Smooth muscle cell (in vitro differentiated cells): ENCODE measurements at regions not wholly inside any gene's neighbourhood (a gene's known extent, or its start where the extent isn't known, plus 50 kb on each side); places are given as distances from the start of the nearest gene placed in this dataset.

Experiments
- DNase-seq: peaks from one replicate; lab custom pipeline; 2025; ENCODE audit not compliant: unreplicated experiment; lab: John Stamatoyannopoulos, UW
- H2AFZ ChIP-seq: fragments of 200-600 bp; sonication (generic); 2 replicates; pipeline ENCODE4 v1.6.0; 2016; ENCODE audit warnings: antibody characterized with exemption, low read depth, mild to moderate bottlenecking
- H3F3A ChIP-seq: fragments of 200-600 bp; sonication (generic); 2 replicates; pipeline ENCODE4 v1.6.0; 2017; ENCODE audit warnings: antibody characterized with exemption, low read depth
- H3K27ac ChIP-seq: fragments of 200-600 bp; sonication (generic); 2 replicates; pipeline ENCODE4 v1.5.1; 2016; ENCODE audit warnings: low read depth, mild to moderate bottlenecking
- H3K27me3 ChIP-seq: fragments of 200-600 bp; sonication (generic); 2 replicates; pipeline ENCODE4 v1.6.1; 2016; ENCODE audit warnings: low read depth, mild to moderate bottlenecking
- H3K36me3 ChIP-seq: fragments of 200-600 bp; sonication (generic); 2 replicates; pipeline ENCODE4 v1.5.1; 2016; ENCODE audit warnings: low read depth
- H3K4me1 ChIP-seq: fragments of 200-600 bp; sonication (generic); 2 replicates; pipeline ENCODE4 v1.5.1; 2016; ENCODE audit warnings: low read depth
- H3K4me2 ChIP-seq: fragments of 200-600 bp; sonication (generic); 2 replicates; pipeline ENCODE4 v1.6.0; 2016; ENCODE audit warnings: mild to moderate bottlenecking
- H3K4me3 ChIP-seq: fragments of 200-600 bp; sonication (generic); 2 replicates; pipeline ENCODE4 v1.5.1; 2016; ENCODE audit warnings: mild to moderate bottlenecking
- H3K79me2 ChIP-seq: fragments of 200-600 bp; sonication (generic); 2 replicates; pipeline ENCODE4 v1.6.0; 2016; ENCODE audit warnings: low read depth, mild to moderate bottlenecking
- H3K9ac ChIP-seq: fragments of 200-600 bp; sonication (generic); 2 replicates; pipeline ENCODE4 v1.6.0; 2016; ENCODE audit warnings: low read depth
- H3K9me3 ChIP-seq: fragments of 200-600 bp; sonication (generic); replicated peaks from 2 replicates; pipeline ENCODE4 v1.5.1; 2016; ENCODE audit warnings: low read depth
- H4K20me1 ChIP-seq: fragments of 200-600 bp; sonication (generic); 2 replicates; pipeline ENCODE4 v1.6.0; 2016; ENCODE audit warnings: low read depth
- WGBS: methylation state at CpG from one replicate; pipeline ENCODE4 v1.1.7; 2016; ENCODE audit warnings: low lambda C conversion rate; 5-methylcytosine and 5-hydroxymethylcytosine counted together
- TF ChIP-seq, protein P1 (sequence below): fragments of 200-600 bp; sonication (generic); IDR thresholded peaks from 2 replicates; pipeline ENCODE4 v1.5.1; 2017; ENCODE audit warnings: borderline replicate concordance, mild to moderate bottlenecking, antibody characterized with exemption; ENCODE audit not compliant: insufficient read depth, poor library complexity, severe bottlenecking

DNA sequence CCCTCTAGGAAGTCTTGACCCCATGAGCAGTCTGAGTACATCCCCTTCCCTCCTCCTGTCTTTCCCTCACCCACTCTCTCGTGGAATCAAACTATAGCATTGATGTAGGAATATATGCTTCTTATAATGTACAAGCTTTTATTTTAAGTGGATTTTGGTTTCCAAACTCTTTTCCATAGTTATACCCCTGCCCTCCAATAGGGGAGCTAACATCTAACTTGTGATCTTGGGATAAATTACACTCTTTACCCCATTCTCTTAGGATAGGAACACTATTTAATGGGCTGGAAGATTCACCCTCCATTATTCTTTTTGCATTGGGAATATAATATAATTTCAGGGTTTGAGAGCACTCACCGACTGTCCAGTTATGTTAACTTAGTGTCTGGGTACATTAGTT, 465.9 kb downstream of the GATA3 start:
- H3K79me2 ChIP-seq = no peaks in the 10 kb centered on the region
- H3K27me3 ChIP-seq = no peaks in the 10 kb centered on the region
- TF ChIP-seq, protein P1, sequence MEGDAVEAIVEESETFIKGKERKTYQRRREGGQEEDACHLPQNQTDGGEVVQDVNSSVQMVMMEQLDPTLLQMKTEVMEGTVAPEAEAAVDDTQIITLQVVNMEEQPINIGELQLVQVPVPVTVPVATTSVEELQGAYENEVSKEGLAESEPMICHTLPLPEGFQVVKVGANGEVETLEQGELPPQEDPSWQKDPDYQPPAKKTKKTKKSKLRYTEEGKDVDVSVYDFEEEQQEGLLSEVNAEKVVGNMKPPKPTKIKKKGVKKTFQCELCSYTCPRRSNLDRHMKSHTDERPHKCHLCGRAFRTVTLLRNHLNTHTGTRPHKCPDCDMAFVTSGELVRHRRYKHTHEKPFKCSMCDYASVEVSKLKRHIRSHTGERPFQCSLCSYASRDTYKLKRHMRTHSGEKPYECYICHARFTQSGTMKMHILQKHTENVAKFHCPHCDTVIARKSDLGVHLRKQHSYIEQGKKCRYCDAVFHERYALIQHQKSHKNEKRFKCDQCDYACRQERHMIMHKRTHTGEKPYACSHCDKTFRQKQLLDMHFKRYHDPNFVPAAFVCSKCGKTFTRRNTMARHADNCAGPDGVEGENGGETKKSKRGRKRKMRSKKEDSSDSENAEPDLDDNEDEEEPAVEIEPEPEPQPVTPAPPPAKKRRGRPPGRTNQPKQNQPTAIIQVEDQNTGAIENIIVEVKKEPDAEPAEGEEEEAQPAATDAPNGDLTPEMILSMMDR = peak; percentile 25
- H3K9me3 ChIP-seq = no peaks in the 10 kb centered on the region
- 47% methylated on average over 2 of the region's 2 CpGs for WGBS
- H3K4me3 ChIP-seq = no peak overlapping the region
- H3K27ac ChIP-seq = no peak overlapping the region
- no peaks in the 10 kb centered on the region for H3K36me3 ChIP-seq
- DNase-seq = no peak
- H3K4me1 ChIP-seq = peaks cover 5% of the 10 kb centered on the region
- no peak overlapping the region for H3K4me2 ChIP-seq
- H2AFZ ChIP-seq = no peak overlapping the region
- H4K20me1 ChIP-seq = no peaks in the 10 kb centered on the region
- no peaks in the 10 kb centered on the region for H3F3A ChIP-seq
- H3K9ac ChIP-seq = no peak overlapping the region

DNA sequence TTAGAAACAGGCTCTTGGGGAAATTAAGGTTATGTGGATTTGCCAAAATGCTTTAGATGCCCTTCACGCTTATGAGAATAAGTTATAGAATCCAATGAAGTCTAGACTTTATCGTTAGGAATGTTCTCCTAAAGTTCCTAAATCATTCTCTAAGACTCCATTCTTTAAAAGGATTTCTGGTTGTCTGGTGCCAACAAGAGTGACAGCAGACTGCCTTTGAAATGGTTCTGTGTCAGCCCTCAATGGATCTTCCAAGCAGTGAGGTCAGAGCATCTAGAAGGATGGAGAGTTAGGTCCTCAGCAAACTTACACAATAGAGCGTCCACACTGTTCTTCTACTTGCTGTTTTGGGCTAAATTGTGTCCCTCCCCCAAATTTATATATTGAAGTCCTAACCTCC, 473.3 kb downstream of the GATA3 start:
- no peak overlapping the region for H3K4me2 ChIP-seq
- peaks cover 19% of the 10 kb centered on the region for H3K27me3 ChIP-seq
- H2AFZ ChIP-seq = no peak overlapping the region
- no peaks in the 10 kb centered on the region for H4K20me1 ChIP-seq
- no peak overlapping the region for H3K9ac ChIP-seq
- WGBS = 96% methylated on average over 3 of the region's 3 CpGs
- H3K4me3 ChIP-seq = no peak overlapping the region
- no peaks in the 10 kb centered on the region for H3K9me3 ChIP-seq
- H3F3A ChIP-seq = no peaks in the 10 kb centered on the region
- TF ChIP-seq, protein P1 = no peak
- no peaks in the 10 kb centered on the region for H3K79me2 ChIP-seq
- H3K36me3 ChIP-seq = no peaks in the 10 kb centered on the region
- no peaks in the 10 kb centered on the region for H3K4me1 ChIP-seq
- no peak for DNase-seq
- no peak overlapping the region for H3K27ac ChIP-seq

- Histone ChIP-seq H3K27ac (no peak overlapping the region), H3F3A (no peaks in the 10 kb centered on the region), H2AFZ (no peak overlapping the region), H4K20me1 (no peaks in the 10 kb centered on the region), H3K4me2 (no peak overlapping the region), H3K9ac (no peak overlapping the region), H3K4me3 (no peak overlapping the region), H3K9me3 (no peaks in the 10 kb centered on the region), H3K4me1 (no peaks in the 10 kb centered on the region), H3K27me3 (peaks cover 38% of the 10 kb centered on the region), H3K79me2 (no peaks in the 10 kb centered on the region), H3K36me3 (no peaks in the 10 kb centered on the region)
- 88% methylated on average over 8 of the region's 8 CpGs for WGBS
- no peak for DNase-seq
- TF ChIP-seq, protein P1 = no peak
Observed at GRCh38 chr10:8531116-8531515, 476.6 kb downstream of the GATA3 start.

DNA sequence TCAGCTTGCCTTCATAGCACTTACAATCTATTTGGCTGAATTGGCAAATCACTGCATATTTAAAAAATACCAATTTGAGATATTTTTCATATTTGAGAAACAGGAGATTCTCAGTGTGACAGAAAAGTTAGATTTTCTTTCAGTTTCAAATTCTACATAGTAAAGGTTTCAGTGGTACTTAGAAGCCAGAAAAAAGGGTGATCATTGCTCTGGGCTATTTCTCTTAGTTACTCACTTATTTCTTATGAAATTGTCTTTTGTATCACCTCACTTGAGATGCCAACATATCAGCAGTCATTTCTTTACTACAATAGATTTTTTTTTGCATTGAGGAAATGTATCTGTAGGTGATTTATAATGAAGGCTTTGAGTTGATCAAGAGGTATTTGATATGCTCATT, 478.2 kb downstream of the GATA3 start:
- no peaks in the 10 kb centered on the region for H4K20me1 ChIP-seq
- no peaks in the 10 kb centered on the region for H3K36me3 ChIP-seq
- no peaks in the 10 kb centered on the region for H3K4me1 ChIP-seq
- no peak overlapping the region for H3K9ac ChIP-seq
- no peaks in the 10 kb centered on the region for H3F3A ChIP-seq
- no peak overlapping the region for H3K4me2 ChIP-seq
- no peak overlapping the region for H3K4me3 ChIP-seq
- H3K27ac ChIP-seq = no peak overlapping the region
- no peaks in the 10 kb centered on the region for H3K79me2 ChIP-seq
- H2AFZ ChIP-seq = no peak overlapping the region
- peaks cover 54% of the 10 kb centered on the region for H3K27me3 ChIP-seq
- TF ChIP-seq, protein P1 = no peak
- DNase-seq = no peak
- no peaks in the 10 kb centered on the region for H3K9me3 ChIP-seq
